ENCODE measurements at regions not wholly inside any gene's neighbourhood (a gene's known extent, or its start where the extent isn't known, plus 50 kb on each side); places are given as distances from the start of the nearest gene placed in this dataset.
"Not testable (repeated sequence)": the region's sequence is repeated elsewhere in the genome, so short reads cannot be mapped to it uniquely, and the experiment has no call there.

DNA sequence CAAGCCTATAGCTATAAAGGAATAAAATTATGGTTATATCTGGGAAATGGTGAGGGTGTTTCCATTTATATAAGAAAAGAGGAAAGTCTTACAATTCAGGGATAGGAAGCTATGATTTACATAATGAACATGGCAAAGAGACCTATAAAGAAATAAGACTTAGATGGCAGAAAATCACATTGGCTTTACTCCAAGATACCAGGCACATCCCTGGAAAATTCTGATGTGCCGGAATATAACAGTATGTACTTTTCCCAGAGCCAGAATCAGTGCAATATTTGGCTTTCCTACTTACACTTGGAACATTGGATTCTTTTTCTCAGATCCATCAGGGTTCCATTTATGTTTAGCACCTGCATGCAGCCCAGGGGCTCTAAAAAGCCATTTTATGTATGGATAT lies 357.8 kb downstream of the CETN3 start:
- no peak for DNase-seq

DNA sequence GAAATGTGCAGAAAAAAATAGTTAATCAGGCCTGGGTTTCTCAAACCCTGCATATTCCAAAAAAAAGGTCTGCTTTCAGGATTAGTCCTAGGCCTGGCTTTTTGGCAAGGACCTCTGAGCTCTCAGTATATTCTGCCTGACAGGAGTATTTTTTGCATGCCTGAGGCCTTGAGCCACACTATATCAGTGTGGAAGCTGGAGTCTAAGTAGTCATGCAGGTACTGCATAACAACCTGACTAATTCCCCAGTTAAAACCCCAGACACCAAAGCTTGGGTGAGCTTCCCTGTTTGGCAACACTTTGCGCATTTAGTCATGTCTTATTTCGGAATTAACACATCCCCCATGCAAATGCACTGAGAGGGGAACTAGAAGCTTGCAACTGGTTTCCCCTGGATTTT lies 359.5 kb downstream of the CETN3 start:
- no peak for DNase-seq

DNA sequence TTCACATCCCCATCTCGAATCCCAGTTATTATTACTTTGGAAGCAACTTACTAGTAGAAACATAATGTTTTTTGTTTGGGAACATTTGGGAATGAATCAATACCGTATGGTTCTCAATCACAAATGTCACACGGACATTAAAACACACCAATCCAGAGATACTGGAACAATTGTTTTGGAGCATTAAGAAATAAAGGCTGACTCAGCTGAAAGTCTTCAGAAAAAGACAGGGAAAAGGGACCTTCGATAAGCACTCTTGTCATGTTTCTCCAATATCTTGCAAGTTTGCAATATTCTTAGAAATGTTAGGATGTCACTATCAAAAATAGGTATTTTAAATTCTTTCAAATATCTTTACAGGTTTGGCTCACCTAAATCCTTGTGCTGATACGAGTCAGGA lies 362.4 kb downstream of the CETN3 start:
- DNase-seq = no peak

DNA sequence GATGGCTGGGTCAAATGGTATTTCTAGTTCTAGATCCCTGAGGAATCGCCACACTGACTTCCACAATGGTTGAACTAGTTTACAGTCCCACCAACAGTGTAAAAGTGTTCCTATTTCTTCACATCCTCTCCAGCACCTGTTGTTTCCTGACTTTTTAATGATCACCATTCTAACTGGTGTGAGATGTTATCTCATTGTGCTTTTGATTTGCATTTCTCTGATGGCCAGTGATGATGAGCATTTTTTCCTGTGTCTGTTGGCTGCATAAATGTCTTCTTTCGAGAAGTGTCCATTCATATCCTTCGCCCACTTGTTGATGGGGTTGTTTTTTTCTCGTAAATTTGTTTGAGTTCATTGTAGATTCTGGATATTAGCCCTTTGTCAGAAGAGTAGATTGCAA lies 369.5 kb downstream of the CETN3 start:
- DNase-seq = not testable (repeated sequence)

DNA sequence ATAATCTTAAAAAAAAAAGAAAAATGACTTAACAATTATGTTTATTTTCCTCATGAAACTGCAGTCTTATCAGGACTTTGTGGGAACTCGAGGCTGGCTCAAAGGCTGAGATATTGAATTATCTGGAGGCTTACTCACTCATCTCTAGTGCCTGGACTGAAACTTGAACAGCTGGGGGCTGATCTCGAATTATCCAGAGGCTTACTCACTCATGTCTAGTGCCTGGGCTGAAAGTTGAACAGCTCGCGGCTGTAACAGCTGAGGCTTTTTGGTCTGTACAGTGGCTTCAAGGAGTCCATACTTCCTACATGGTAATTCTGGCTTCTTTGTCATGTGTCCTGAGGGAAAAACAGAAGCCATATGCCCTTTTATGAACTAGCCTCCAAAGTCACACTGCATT lies 371.9 kb downstream of the CETN3 start:
- DNase-seq = no peak

DNA sequence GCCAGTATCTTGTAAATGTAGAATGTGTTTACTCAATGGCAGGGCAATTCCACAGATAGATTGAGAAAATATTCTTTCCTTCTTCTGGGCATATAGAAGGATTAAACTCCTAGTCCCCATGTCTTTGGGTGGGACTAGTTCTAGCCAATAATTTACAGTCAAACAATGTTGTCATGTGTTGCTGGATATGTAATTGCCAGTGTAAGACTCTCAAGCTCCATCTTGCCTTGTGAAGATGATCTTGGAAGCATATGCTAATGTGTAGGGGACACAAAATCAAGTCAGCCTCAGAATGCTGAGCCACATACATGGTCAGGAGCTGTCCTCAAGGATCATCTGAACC lies 386.9 kb downstream of the CETN3 start:
- no peak for DNase-seq

DNA sequence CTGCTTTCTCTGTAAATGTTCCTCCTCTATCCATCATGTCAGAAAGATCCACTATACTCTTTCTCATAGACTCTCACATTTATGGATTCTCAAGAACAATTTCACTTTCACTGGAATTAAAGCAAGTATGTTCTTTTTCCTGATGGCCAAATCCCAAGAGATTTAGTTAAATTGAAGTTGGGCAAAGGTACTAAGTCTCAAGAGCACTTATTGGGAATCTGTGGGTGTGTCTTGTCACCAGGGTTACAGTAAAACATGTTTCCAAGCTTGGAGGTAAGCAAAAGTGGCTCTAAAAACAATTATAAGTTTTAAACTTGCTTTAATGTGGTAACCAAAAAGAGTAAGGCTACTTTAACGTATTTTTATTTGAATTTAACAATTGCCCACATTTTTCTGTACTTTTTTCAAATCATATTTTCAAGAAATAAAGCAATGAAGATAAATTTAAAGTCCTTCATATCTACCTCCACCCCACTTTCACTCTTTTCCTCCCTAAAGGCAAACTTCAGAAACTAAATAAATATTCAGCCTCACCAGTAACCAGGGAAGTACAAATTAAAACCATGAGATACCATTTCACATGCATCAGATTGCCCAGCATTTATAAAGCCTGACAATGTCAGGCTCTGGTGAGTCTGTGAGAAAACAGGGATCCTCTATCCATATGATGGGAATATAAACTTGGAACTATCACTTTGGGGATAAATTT lies 387.4 kb downstream of the CETN3 start:
- no peak for DNase-seq

DNA sequence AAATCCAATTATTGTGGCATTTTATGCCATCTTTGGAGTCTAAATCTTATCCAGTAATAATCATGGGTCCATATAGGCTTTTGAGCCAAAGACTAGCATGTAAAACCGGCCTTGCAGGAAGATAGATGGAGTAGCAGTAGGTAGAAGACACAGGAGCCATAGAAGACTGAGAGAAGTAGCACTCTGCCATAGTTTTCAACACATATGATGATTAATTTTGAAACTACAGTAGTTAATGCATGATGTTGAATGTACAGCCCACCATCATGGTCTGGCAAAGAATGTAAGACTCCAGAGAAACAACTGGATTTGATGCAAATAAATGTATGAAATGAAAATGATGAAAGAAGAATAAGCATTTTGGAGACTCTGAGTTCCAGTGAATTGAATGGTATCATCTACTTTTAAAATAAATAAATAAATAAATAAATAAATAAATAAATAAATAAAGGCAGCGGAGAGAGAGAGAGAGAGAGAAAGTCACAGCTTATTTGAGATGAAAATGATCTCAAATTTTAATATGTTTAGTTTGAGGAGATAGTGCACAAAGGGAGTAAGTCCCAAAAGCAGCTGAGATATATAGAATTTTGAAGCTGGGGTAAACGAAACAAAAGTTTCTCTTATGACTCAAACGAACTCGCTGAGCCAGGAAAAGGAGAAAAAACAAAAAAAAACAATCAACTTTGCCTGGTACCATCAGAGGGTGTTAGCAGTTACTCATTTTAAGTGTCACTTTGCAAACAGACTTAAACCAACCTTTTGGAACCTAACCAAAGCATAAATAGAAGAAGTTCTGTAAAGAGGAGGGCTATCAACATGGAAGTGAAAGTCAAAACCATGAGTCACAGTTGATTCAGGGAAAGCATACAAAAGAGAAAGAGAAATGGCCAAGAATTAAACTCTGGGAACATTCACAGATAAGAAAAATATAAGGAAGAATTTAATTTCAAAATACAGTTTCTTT lies 388.7 kb downstream of the CETN3 start:
- no peak for DNase-seq

DNA sequence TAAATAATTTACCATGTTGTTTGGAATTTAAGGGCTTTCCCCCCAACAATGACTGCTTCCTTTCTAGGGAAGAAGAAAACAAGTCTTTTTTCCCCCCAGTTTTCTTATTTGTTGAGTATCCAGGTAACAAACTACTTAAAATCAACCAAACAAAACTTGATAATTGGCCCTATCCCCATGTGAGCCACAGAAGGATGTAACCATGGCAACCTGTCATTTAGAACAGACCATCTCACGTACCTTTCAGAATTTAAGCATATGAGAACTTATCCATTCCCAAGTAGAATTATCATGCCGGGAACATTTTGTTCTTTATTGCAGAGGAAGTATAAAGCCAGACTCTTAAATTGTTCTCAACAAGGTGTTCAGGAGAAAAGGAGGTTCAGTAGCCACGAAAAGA lies 392.3 kb downstream of the CETN3 start:
- no peak for DNase-seq

DNA sequence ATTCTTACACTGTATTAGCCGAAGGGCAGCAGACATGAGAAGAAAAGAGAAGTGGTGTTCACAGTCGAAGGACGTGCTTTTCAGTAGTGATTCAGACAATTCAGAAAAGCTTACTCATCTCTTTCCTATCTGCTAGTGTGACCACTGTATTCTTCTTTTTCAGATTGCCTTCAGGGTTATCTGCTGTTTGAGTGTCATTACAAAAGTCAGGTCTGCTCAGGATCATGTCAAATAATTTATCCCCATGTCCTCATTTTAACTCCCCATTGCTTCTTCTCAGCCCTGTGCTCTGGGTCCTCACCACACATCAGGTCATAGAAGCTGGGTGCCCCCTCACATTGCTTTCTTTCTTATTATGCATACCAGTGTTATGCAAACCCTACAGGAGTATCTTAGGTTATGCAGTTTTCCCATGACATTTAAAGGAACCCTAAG lies 394.0 kb downstream of the CETN3 start:
- no peak for DNase-seq

DNA sequence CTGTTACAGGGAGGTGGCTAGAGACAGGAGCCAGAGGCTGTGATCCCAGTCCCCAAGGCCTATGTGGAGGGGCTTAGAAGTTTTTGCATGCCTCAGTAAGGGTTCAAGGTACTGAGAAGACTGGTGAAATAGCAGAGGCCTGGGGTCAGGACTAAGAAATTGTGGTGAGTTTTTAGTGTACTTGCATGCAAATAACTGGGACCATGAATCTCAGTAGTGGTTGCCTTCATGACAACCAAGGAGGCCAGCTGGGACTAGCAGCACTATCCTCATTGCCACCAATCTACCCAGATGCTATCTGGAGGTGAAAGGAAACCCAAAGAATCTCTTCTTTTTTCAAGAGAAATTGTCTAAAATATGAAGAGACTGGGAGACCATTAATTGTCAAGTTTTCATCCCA lies 395.1 kb downstream of the CETN3 start:
- no peak for DNase-seq

DNA sequence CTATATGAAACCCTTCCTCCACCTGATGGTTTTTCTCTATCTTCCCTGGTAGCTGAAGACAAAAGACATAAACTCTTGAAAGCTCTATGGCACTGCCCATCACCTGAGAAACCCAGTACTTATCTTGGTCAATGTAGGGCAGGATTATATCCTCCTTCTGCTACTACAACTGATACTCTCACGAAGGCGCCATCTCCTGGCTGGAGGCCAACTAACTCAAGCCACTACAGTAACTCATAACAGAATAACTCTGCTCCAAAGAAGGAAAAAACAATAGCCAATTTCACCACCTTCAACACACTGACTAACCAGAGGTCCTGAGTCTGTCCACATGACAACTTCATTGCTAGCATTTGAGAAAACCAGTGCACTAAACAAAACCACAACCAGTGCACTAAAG lies 409.2 kb downstream of the CETN3 start:
- DNase-seq = peak; percentile 11

DNA sequence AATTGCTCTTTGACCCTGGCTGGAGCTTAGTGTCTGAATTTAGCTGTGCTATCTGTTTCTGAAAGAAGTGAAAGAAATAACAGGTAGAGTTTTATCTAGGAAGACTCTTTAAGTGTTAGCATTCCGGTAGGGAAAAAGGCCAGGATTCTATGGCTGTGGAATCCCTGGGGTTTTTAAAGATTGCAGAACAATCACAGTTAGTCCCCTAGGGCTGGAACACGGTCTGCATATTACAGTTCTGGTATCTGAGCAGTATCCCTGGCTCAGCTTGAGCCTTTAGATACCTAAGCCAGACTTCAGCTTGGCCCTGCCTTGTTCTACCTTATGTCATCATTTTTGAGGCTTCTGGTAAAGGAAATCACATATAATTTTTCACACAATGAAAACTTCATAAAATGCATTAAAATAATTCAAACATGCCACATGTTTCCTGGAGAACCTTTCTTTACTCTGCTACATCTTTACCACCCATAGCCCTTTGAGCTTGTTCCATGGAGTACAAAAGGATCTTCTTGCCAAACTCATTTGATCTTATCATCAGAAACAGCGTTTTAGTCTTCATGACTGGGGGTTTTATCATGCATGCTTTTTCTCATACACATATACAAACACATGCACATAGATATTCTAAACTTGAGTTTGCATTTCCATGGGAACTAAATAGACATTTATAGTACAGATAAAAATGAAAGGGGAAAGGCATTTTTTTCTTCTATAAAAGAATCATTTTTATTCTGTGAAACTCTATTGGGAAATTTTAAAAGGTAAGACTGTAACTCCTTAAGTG lies 410.8 kb downstream of the CETN3 start:
- no peak for DNase-seq

DNA sequence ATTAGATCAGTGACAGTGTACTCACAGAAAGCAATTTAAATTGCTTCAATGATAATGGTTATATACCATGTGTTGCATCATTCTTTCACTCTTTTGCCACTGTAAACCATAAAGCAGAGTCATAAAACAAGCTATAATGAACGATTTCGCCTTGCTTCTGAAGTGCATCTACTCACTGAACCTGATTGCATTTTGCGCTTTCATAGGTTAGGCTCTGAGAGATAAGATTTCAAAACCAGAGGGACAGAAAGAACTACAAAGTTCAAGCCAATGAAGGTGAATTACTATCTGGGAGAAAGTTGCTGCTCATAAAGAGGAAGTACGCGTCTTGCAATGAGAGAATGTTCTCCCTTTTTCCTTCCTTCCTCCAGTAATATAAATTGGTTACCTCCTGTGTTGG lies 412.7 kb downstream of the CETN3 start:
- DNase-seq = no peak

DNA sequence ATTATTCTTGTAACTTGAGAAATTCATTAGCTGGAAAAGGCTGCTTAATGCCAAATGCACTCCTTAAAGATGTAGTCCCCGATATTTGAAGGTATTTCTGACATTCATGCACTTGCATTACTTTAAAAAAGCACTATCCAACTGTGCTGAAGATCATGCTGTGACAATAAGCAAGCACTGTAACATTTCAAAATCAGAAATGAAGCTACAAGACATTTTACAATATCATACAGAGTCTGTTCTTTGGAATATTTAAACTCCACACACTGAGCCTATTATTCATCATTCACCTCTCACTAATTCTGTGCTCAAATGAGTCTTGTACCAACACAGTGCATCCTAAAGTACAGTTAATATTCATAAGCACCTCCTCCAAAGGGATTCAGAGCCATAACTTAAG lies 413.2 kb downstream of the CETN3 start:
- DNase-seq = no peak

DNA sequence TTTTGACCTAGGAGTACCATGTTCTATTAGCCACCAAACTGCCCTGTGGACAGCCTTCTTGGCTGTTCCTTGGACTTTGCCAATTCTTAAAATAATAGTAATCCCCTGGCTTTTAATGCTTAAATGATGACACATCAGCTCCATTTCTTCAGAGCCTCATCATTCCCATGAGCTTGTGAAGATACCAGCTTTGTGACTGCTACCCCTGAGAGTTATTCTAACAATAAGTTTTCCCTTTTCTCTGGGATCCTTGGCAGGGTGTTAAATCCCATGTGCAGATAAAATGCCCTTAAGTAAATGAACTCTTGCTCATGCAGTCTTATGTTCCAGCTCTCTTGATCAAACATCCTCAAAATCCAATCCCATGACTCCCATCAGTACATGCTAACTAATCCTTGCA lies 415.3 kb downstream of the CETN3 start:
- DNase-seq = no peak

DNA sequence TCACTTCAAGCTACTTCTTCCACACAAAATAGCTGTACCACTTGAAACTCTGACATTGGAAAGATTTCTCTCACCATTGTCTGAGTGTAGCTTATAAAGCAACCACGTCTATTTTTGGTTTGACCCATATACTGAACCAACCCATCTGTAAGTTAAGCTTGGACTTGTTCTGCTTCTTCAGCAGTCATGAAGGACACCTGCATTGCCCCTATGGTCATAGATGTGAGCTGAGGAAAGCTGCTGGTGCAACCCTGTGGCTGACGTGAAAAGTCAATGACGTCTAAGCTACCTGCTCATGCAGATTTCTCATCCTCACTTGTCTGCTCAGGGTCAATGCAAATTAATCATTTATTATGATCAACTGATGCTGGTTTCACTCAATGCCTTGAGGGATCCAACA lies 417.4 kb downstream of the CETN3 start:
- no peak for DNase-seq

DNA sequence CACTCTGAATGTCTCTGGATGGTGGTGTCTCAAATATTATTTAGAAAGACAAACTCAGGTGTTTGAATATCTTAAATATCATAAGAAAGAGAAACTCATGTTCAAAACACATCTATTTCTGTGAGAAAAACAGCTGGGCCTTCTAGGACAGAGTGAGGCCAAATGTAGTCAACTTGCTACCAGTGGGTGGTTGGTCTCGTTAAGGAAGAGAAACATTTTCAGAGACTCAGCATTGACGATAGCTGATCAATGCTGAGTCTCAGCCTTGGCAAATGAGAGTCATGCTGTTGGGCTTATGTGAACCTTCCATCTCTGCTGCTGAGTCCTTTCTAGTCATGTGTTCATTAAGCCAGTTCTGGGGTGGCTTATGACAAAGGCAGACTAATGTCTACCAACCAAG lies 418.0 kb downstream of the CETN3 start:
- DNase-seq = no peak

DNA sequence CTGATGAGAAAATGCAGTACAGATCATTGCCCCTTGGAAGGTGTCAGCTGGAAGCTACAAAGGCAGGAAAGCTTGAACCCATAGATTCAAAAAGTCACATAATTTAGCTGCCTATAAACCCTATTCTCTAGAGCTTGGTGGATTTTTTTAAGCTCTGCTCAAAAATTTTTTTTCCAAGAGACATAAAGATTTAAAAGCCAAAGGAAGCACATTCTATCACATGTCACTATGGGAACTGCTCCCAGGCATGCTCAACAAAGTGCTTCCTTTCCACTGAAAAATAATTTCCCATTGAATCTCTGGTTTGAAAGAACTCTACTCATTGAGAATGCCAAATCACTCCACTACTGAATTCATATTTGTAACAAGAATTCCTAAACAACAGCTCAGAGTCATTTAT lies 419.8 kb downstream of the CETN3 start:
- no peak for DNase-seq

DNA sequence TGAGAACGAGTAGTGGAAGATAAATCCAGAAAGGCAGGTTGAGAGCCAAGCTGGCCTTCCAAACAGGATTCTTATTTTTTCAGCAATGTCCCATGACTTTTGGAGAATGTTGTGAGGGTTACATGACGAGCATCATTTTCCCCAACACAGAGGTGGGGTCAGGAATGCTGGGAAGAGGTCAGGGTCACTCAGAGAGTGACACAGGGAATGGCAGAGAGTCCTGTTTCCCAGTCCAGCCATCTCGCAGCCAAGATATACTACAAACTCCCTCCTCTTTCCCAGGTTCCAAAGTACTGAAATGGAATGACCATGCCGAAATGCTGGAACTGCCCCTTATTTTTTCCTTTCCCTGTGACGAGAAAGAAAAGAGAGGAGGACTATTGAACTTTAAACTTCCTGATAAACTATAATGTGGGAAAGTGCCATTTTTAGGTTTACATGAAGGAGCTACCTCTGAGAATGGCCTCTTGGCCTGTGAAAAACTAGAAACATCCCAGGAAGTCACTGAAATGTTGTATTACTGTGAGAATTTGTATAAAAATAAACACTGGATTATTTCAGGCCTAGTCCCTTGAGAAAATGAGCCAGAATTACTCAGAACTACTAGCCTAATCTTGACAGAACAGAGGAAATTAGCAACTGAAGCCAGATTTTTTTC lies 420.4 kb downstream of the CETN3 start:
- no peak for DNase-seq

DNA sequence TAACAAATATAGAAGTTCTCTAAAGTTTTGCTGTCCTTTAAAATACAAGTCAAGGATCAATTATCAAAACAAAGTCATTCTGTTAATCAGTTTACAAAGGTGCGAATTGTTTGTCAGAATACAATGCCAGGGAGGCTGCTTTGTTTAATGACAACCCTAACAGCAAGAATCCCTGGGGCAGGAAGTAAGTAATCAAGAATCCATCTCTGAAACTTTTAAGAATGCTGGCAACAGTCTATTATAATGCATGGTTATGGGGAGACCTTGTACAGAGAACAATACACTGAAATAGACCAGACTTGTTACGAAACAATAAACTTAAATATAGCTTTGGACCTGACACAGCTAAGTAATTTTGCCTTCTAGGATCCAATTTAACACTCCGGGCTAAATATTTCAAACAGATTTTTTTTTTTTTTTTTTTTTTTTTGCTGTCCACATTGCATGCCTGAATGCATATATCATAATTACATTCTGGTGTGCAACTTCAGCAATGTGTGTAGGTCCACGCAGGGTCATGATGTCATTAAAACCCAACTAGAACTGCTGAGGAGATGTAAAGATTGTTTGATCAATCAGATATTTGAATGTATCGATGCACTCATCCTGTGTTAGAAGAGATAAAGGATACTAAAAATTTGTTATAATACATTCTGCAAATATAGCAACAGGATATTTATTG lies 421.3 kb downstream of the CETN3 start:
- no peak for DNase-seq

DNA sequence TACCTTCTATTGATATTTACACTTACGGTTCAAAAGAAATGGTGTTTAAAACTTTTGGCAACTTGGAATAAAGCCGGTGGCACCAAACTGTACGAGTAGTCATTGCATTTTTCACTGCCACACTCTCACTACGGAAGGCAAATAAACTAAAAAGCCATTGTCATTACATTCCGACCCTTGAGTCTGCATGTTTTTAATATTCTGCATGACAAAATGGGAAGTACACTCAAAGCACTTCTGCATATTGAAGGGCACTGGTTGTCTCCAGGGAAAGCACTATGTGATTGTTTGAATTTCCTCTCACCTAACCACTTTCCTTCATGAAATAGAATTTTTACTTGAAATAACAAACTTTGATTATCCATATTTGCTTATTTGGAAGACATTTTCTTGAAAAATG lies 426.3 kb downstream of the CETN3 start:
- DNase-seq = no peak

Measured in hematopoietic multipotent progenitor cell treated with erythropoietin and hydrocortisone succinate and interleukin-3 and kit ligand, for 6 days (in vitro differentiated cells).